IMR-90 (cell line): ENCODE measurements at regions not wholly inside any gene's neighbourhood (a gene's known extent, or its start where the extent isn't known, plus 50 kb on each side); places are given as distances from the start of the nearest gene placed in this dataset.

Experiments
- ATAC-seq: fragments of 200-7000 bp; cut with Tn5 transposase; 2 replicates; pipeline ENCODE4 v1.9.1; 2020; ENCODE audit warnings: low read depth, mild to moderate bottlenecking, moderate library complexity
- BruUV-seq: library from RNA; stranded (reverse); fragments of 400-500 nt; replicated peaks from 2 replicates; lab custom pipeline; 2021; lab: Mats Ljungman, UMichigan
- CTCF ChIA-PET: fragments of 300-600 bp; formaldehyde crosslinking; extraction: SDS; loops from one replicate; lab custom pipeline; 2021; ENCODE audit warnings: antibody characterized with exemption; lab: Yijun Ruan, JAX
- POLR2A ChIA-PET: fragments of 300-600 bp; sonication (Branson Sonifier 250); formaldehyde crosslinking; loops from one replicate; lab custom pipeline; 2022; ENCODE audit warnings: antibody characterized with exemption; ENCODE audit not compliant: unreplicated experiment; lab: Charles Lee
- DNase-seq: peaks from one replicate; pipeline ENCODE4 v3.0.0; 2013
- H2AFZ ChIP-seq: replicated peaks from 2 replicates; pipeline ENCODE3; 2013; ENCODE audit warnings: low read length, mild to moderate bottlenecking; ENCODE audit not compliant: poor library complexity
- H2AK5ac ChIP-seq: 2 replicates; pipeline ENCODE4 v1.6.1; 2013; ENCODE audit warnings: low read depth, low read length, inconsistent platforms
- H2AK9ac ChIP-seq: replicated peaks from 2 replicates; pipeline ENCODE3; 2013; ENCODE audit warnings: mild to moderate bottlenecking, low read depth, low read length, moderate library complexity; ENCODE audit not compliant: poor library complexity
- H2BK120ac ChIP-seq: 2 replicates; pipeline ENCODE4 v1.6.1; 2013; ENCODE audit warnings: low read depth, low read length, inconsistent platforms
- H2BK15ac ChIP-seq: 3 replicates; pipeline ENCODE4 v1.6.1; 2013; ENCODE audit warnings: low read depth, low read length, inconsistent platforms
- H2BK20ac ChIP-seq: 2 replicates; pipeline ENCODE4 v1.6.1; 2013; ENCODE audit warnings: low read depth, mild to moderate bottlenecking, inconsistent platforms, low read length, moderate library complexity
- H2BK5ac ChIP-seq: 2 replicates; pipeline ENCODE4 v1.6.1; 2013; ENCODE audit warnings: mild to moderate bottlenecking, low read depth, low read length, inconsistent platforms; ENCODE audit not compliant: poor library complexity, severe bottlenecking
- H3K14ac ChIP-seq: replicated peaks from 2 replicates; pipeline ENCODE4 v1.6.1; 2013; ENCODE audit warnings: low read depth, low read length, inconsistent platforms
- H3K18ac ChIP-seq: 2 replicates; pipeline ENCODE4 v1.6.1; 2013; ENCODE audit warnings: low read depth, low read length, control low read depth
- H3K23ac ChIP-seq: 2 replicates; pipeline ENCODE4 v1.6.1; 2013; ENCODE audit warnings: low read depth, low read length, inconsistent platforms
- H3K27ac ChIP-seq: 2 replicates; pipeline ENCODE4 v1.5.1; 2013; ENCODE audit warnings: mild to moderate bottlenecking, control low read depth, low read length; ENCODE audit not compliant: insufficient read depth
- H3K27me3 ChIP-seq: 2 replicates; pipeline ENCODE4 v1.6.1; 2013; ENCODE audit warnings: low read length; ENCODE audit not compliant: control insufficient read depth, insufficient read depth
- H3K36me3 ChIP-seq: 2 replicates; pipeline ENCODE4 v1.6.1; 2013; ENCODE audit warnings: low read length, mixed read lengths; ENCODE audit not compliant: control insufficient read depth, insufficient read depth
- H3K4ac ChIP-seq: 2 replicates; pipeline ENCODE4 v1.6.1; 2013; ENCODE audit warnings: low read depth, low read length, inconsistent platforms
- H3K4me1 ChIP-seq: 2 replicates; pipeline ENCODE4 v1.6.1; 2013; ENCODE audit warnings: low read length, mixed read lengths; ENCODE audit not compliant: control insufficient read depth, insufficient read depth
- H3K4me2 ChIP-seq: 2 replicates; pipeline ENCODE4 v1.6.1; 2013; ENCODE audit warnings: low read depth, mild to moderate bottlenecking, control low read depth, low read length, moderate library complexity
- H3K4me3 ChIP-seq: 2 replicates; pipeline ENCODE4 v1.5.1; 2013; ENCODE audit warnings: low read depth, mild to moderate bottlenecking, control low read depth, low read length, moderate library complexity; ENCODE audit not compliant: insufficient read depth
- H3K56ac ChIP-seq: 2 replicates; pipeline ENCODE4 v1.6.1; 2013; ENCODE audit warnings: low read length, inconsistent platforms; ENCODE audit not compliant: insufficient read depth; ENCODE audit errors: extremely low read depth
- H3K79me1 ChIP-seq, 2 experiments: 2 replicates each; pipeline ENCODE4 v1.6.1; 2013; ENCODE audit warnings: low read length in 2 of 2, inconsistent platforms in 1 of 2, low read depth in 1 of 2
- H3K9ac ChIP-seq: 2 replicates; pipeline ENCODE4 v1.6.1; 2013; ENCODE audit warnings: low read depth, low read length, control low read depth
- H3K9me1 ChIP-seq: 2 replicates; pipeline ENCODE4 v1.6.1; 2013; ENCODE audit warnings: low read length, inconsistent platforms; ENCODE audit not compliant: insufficient read depth
- H3K9me3 ChIP-seq: 2 replicates; pipeline ENCODE4 v1.6.1; 2013; ENCODE audit warnings: low read length; ENCODE audit not compliant: control insufficient read depth, insufficient read depth
- H4K20me1 ChIP-seq: 2 replicates; pipeline ENCODE4 v1.6.1; 2013; ENCODE audit warnings: low read length, inconsistent platforms; ENCODE audit not compliant: insufficient read depth
- H4K5ac ChIP-seq: 2 replicates; pipeline ENCODE4 v1.6.1; 2013; ENCODE audit warnings: mild to moderate bottlenecking, low read depth, low read length, control low read depth
- H4K8ac ChIP-seq, 2 experiments: 2 replicates each; pipeline ENCODE4 v1.6.1; 2013; ENCODE audit warnings: low read depth in 2 of 2, low read length in 2 of 2, control low read depth in 1 of 2, inconsistent platforms in 1 of 2
- H4K91ac ChIP-seq: 2 replicates; pipeline ENCODE4 v1.6.1; 2013; ENCODE audit warnings: low read depth, low read length, inconsistent platforms; ENCODE audit not compliant: insufficient read depth
- BHLHE40 ChIP-seq: fragments of 150-350 bp; IDR thresholded peaks from 2 replicates; pipeline ENCODE4 v1.6.1; 2016; ENCODE audit warnings: mild to moderate bottlenecking, low read depth, low read length
- CEBPB ChIP-seq: IDR thresholded peaks from 2 replicates; pipeline ENCODE4 v1.6.1; 2012; ENCODE audit warnings: low read depth, low read length, improper control_type of control experiment
- CHD1 ChIP-seq: IDR thresholded peaks from 2 replicates; pipeline ENCODE4 v1.6.1; 2012; ENCODE audit warnings: low read depth, low read length, improper control_type of control experiment
- MAFK ChIP-seq: IDR thresholded peaks from 2 replicates; pipeline ENCODE4 v1.6.1; 2012; ENCODE audit warnings: low read depth, low read length, improper control_type of control experiment
- MAZ ChIP-seq: IDR thresholded peaks from 2 replicates; pipeline ENCODE4 v1.6.1; 2012; ENCODE audit warnings: low read depth, mild to moderate bottlenecking, low read length, improper control_type of control experiment, moderate library complexity, borderline replicate concordance
- MXI1 ChIP-seq: IDR thresholded peaks from 2 replicates; pipeline ENCODE4 v1.6.1; 2012; ENCODE audit warnings: low read depth, mild to moderate bottlenecking, low read length, moderate library complexity, borderline replicate concordance
- NFE2L2 ChIP-seq: fragments of 150-350 bp; IDR thresholded peaks from 2 replicates; pipeline ENCODE4 v1.6.1; 2016; ENCODE audit warnings: low read depth, mild to moderate bottlenecking, low read length
- POLR2A ChIP-seq: IDR thresholded peaks from 2 replicates; pipeline ENCODE4 v1.6.1; 2012; ENCODE audit warnings: mild to moderate bottlenecking, low read depth, low read length
- RFX5 ChIP-seq: IDR thresholded peaks from 2 replicates; pipeline ENCODE4 v1.8.0; 2012; ENCODE audit warnings: low read depth, mild to moderate bottlenecking, low read length, moderate library complexity
- SMC3 ChIP-seq: fragments of 150-350 bp; IDR thresholded peaks from 2 replicates; pipeline ENCODE4 v1.6.1; 2016; ENCODE audit warnings: low read depth, mild to moderate bottlenecking, antibody characterized with exemption, low read length, moderate library complexity
- WGBS, 2 experiments: methylation state at CpG; one replicate each; pipeline versions ENCODE4 v1.1.5 to v1.1.7; 2013; ENCODE audit warnings: missing lambda C conversion rate in 2 of 2; ENCODE audit not compliant: insufficient read length in 1 of 2; ENCODE audit errors: extremely low coverage in 2 of 2; 5-methylcytosine and 5-hydroxymethylcytosine counted together
- dilution Hi-C: fragments of 300-500 bp; cut with HindIII; formaldehyde crosslinking; loops from one replicate; pipeline ENCODE4 v1.14.3; 2018; ENCODE audit warnings: low sequenced_read_pairs; ENCODE audit not compliant: unreplicated experiment
- in situ Hi-C: fragments of 300-500 bp; cut with MboI; formaldehyde crosslinking; loops from 3 replicates; pipeline ENCODE4 v1.14.3; 2019; ENCODE audit warnings: low sequenced_read_pairs, inconsistent platforms, mixed read lengths
- intact Hi-C: fragments of 100-400 bp; cut with micrococcal nuclease; formaldehyde crosslinking; loops from 2 replicates; pipeline ENCODE4 v1.10.0; 2022
- TF ChIP-seq, protein P1 (sequence below): fragments of 150-350 bp; IDR thresholded peaks from 2 replicates; pipeline ENCODE4 v1.6.1; 2017; ENCODE audit warnings: mild to moderate bottlenecking, antibody characterized with exemption, low read length, low read depth
- TF ChIP-seq, protein P2 (sequence below): fragments of 150-350 bp; IDR thresholded peaks from 2 replicates; pipeline ENCODE4 v1.6.1; 2016; ENCODE audit warnings: low read depth, mild to moderate bottlenecking, low read length, moderate library complexity, borderline replicate concordance

DNA sequence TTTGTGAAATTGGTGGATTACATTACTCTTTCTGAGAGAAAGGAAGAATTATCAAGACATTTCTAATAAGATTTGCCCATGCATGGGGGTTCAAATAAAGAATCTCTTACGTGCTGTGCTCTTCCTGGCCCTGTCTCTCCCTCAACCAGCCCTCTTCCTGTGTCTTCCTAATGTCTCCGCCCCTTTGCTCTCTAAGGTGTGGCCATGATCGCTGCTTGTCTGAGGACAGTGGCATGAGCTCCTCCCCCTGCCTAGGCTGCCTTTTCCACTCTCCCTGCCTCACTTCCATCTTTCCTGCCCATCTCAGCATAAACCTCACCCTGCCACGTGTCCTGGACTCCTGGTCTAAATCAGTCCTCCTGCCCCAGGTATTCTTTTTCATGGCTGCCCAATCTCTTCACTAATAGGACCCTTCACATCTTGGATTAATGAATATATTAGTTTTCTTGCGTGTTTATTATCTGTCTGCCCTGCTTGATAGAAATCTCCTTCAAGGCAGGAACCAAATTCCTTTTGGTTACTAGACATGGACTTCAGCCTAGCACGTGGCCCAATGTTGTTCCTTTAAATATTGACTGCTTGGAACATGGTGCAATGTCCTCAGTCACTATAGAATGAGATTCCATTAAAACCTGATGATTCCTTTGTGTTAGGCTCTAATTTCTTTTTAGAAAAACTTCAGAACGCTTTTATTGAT, 122.3 kb downstream of the MTRR start:
- CTCF ChIA-PET, result no interaction called here
- BruUV-seq, result no TSS peak
- in situ Hi-C loops, result no loop called here

More for the DNA sequence above, 122.3 kb downstream of the MTRR start:
- H3K4me1 ChIP-seq, result no peaks in the 10 kb centered on the region
- no peaks in the 10 kb centered on the region for H3K36me3 ChIP-seq
- no peak overlapping the region for H2BK120ac ChIP-seq
- no peak overlapping the region for H2AFZ ChIP-seq
- no peak overlapping the region for H3K27ac ChIP-seq
- no peak overlapping the region for H2AK5ac ChIP-seq
- dilution Hi-C loops, result no loop called here
- H4K5ac ChIP-seq, result no peak overlapping the region
- no peak overlapping the region for H3K18ac ChIP-seq
- no peak overlapping the region for H2AK9ac ChIP-seq
- H2BK15ac ChIP-seq, result no peak overlapping the region
- no peak overlapping the region for H3K4me3 ChIP-seq
- DNase-seq (no peak), ATAC-seq (no peak)
- intact Hi-C loops, result no loop called here
- no peak overlapping the region for H3K56ac ChIP-seq
- TF ChIP-seq MXI1 (no peak), SMC3 (no peak), MAFK (no peak), MAZ (no peak), NFE2L2 (no peak), CEBPB (no peak), RFX5 (no peak), CHD1 (no peak), BHLHE40 (no peak), POLR2A (no peak)
- TF ChIP-seq, protein P1, sequence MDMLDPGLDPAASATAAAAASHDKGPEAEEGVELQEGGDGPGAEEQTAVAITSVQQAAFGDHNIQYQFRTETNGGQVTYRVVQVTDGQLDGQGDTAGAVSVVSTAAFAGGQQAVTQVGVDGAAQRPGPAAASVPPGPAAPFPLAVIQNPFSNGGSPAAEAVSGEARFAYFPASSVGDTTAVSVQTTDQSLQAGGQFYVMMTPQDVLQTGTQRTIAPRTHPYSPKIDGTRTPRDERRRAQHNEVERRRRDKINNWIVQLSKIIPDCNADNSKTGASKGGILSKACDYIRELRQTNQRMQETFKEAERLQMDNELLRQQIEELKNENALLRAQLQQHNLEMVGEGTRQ, result no peak
- TF ChIP-seq, protein P2, sequence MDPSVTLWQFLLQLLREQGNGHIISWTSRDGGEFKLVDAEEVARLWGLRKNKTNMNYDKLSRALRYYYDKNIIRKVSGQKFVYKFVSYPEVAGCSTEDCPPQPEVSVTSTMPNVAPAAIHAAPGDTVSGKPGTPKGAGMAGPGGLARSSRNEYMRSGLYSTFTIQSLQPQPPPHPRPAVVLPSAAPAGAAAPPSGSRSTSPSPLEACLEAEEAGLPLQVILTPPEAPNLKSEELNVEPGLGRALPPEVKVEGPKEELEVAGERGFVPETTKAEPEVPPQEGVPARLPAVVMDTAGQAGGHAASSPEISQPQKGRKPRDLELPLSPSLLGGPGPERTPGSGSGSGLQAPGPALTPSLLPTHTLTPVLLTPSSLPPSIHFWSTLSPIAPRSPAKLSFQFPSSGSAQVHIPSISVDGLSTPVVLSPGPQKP, result no peak
- no peak overlapping the region for H3K4me2 ChIP-seq
- WGBS, 2 experiments, result 20% methylated on average over 1 of the region's 7 CpGs; no CpG with 5 or more reads in 1 of the 2 experiments
- H4K8ac ChIP-seq, result no peak overlapping the region
- H2BK20ac ChIP-seq, result no peak overlapping the region
- H3K79me1 ChIP-seq, result no peaks in the 10 kb centered on the region
- H3K27me3 ChIP-seq, result no peaks in the 10 kb centered on the region
- H2BK5ac ChIP-seq, result no peak overlapping the region
- no peaks in the 10 kb centered on the region for H4K20me1 ChIP-seq
- H3K9me1 ChIP-seq, result no peaks in the 10 kb centered on the region
- H3K23ac ChIP-seq, result no peak overlapping the region
- no peak overlapping the region for H3K9ac ChIP-seq
- POLR2A ChIA-PET, result no interaction called here
- H4K91ac ChIP-seq, result no peak overlapping the region
- no peaks in the 10 kb centered on the region for H3K9me3 ChIP-seq
- H3K4ac ChIP-seq, result no peak overlapping the region
- H3K14ac ChIP-seq, result no peak overlapping the region
